DMS79 (cell line): ENCODE measurements at regions not wholly inside any gene's neighbourhood (a gene's known extent, or its start where the extent isn't known, plus 50 kb on each side); places are given as distances from the start of the nearest gene placed in this dataset.
"Not testable (repeated sequence)": the region's sequence is repeated elsewhere in the genome, so short reads cannot be mapped to it uniquely, and the experiment has no call there.

Experiments used
- DNase-seq: peaks from one replicate; lab custom pipeline; 2025; lab: John Stamatoyannopoulos, UW

GRCh38 chr16:49940464-49941224, 84.4 kb upstream of the CNEP1R1 start:
- DNase-seq, result no peak

GRCh38 chr16:49944221-49944620, 80.8 kb upstream of the CNEP1R1 start:
- no peak for DNase-seq

GRCh38 chr16:49947907-49948678, 76.9 kb upstream of the CNEP1R1 start:
- no peak for DNase-seq

- no peak for DNase-seq
These were observed 73.3 kb upstream of the CNEP1R1 start for GRCh38 chr16:49951574-49952195.

GRCh38 chr16:49952386-49952785, 72.6 kb upstream of the CNEP1R1 start:
- no peak for DNase-seq

GRCh38 chr16:49953090-49953489, 71.9 kb upstream of the CNEP1R1 start:
- DNase-seq, result no peak

GRCh38 chr16:49955858-49956257, 69.2 kb upstream of the CNEP1R1 start:
- no peak for DNase-seq

- no peak for DNase-seq
These were observed 68.1 kb upstream of the CNEP1R1 start for GRCh38 chr16:49956915-49957314.

- DNase-seq, result no peak
These were observed 66.6 kb upstream of the CNEP1R1 start for GRCh38 chr16:49958448-49958847.

- no peak for DNase-seq
These were observed 65.3 kb upstream of the CNEP1R1 start for GRCh38 chr16:49959552-49960277.

- DNase-seq, result peak; percentile 2
These were observed 63.9 kb upstream of the CNEP1R1 start for GRCh38 chr16:49961089-49961488.

- not testable (repeated sequence) for DNase-seq
These were observed 62.5 kb upstream of the CNEP1R1 start for GRCh38 chr16:49962566-49962965.

- DNase-seq, result no peak
These were observed 60.7 kb upstream of the CNEP1R1 start for GRCh38 chr16:49964316-49964715.

GRCh38 chr16:49964973-49965372, 60.1 kb upstream of the CNEP1R1 start:
- no peak for DNase-seq

- no peak for DNase-seq
These were observed 57.9 kb upstream of the CNEP1R1 start for GRCh38 chr16:49967012-49967559.

GRCh38 chr16:49969091-49970030, 55.7 kb upstream of the CNEP1R1 start:
- no peak for DNase-seq

GRCh38 chr16:49970797-49971431, 54.1 kb upstream of the CNEP1R1 start:
- DNase-seq, result no peak

GRCh38 chr16:49972280-49972679, 52.7 kb upstream of the CNEP1R1 start:
- no peak for DNase-seq

GRCh38 chr16:49972961-49973360, 52.1 kb upstream of the CNEP1R1 start:
- no peak for DNase-seq
